ENCODE measurements at regions not wholly inside any gene's neighbourhood (a gene's known extent, or its start where the extent isn't known, plus 50 kb on each side); places are given as distances from the start of the nearest gene placed in this dataset.

- TF ChIP-seq CTCF (conservative IDR thresholded peaks at IDR 0.05; ENCODE audit: low read length): no peak
- TF ChIP-seq EZH2phosphoT487 (IDR thresholded peaks at IDR 0.05; ENCODE audit: borderline replicate concordance): no peak
Observed at GRCh38 chr1:106185089-106185488, 871.4 kb upstream of the PRMT6 start.
